ENCODE measurements at regions not wholly inside any gene's neighbourhood (a gene's known extent, or its start where the extent isn't known, plus 50 kb on each side); places are given as distances from the start of the nearest gene placed in this dataset.

DNA sequence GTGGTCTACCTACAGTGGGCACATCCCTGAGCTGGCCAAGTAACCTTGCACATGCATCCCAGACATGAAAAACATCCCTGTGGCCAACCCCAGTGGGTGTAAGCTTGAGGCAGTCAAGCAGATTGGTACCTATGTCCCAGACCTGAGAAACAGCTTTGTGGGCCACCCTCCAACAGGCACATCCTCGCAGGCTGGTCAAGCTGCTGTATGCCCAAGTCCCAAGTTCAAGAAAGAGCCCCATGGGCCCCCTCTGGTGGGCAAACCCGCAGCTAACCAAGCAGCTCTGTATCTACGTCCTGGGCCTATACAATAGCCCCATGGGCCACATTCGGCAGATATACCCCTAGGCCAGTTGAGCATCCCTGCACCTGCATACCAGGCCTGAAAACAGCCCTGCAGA, 186.3 kb upstream of the GPR149 start:
- DNase-seq: no peak
- intact Hi-C loops (cut with micrococcal nuclease): no loop called here
- no peak for ATAC-seq

DNA sequence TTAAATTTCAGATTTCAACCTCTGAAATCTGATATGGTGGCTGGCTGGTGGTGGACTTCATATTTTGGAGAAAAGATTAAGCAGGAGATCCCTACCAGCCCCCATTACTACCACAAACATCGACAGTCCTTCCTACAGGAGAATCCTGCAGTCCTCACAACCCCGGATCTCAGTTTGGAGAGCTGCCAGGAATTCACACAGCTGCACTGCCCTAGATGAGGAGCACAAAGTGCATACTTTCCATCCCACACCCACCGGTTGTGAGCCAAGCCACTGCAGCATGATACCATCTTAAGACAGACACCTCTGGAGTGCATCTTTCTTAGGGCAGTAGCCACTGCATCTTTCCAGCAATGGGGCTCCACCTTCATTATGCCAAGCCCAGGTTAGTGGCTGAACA, 185.5 kb upstream of the GPR149 start:
- DNase-seq (no peak), ATAC-seq (no peak)
- intact Hi-C loops (cut with micrococcal nuclease): no loop called here

DNA sequence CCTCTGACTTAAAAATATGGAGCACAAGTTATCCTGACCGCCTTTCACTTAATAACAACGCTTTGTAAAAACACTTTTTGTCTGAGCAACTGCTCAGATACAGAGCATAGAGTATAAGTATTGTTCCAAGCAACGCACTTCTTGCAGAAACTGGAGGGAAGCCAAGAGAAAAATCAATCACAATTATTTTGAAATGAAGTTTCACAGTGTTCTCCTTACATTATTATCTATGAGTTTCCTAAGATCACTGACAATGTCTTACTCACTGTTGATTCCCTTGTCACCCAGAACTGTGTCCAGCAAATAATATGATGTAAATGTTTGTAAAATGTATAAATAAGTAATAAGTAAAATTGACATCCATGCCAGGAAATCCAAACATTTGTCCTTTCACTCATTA, 184.6 kb upstream of the GPR149 start:
- intact Hi-C loops (cut with micrococcal nuclease): no loop called here
- ATAC-seq: no peak
- DNase-seq: no peak

DNA sequence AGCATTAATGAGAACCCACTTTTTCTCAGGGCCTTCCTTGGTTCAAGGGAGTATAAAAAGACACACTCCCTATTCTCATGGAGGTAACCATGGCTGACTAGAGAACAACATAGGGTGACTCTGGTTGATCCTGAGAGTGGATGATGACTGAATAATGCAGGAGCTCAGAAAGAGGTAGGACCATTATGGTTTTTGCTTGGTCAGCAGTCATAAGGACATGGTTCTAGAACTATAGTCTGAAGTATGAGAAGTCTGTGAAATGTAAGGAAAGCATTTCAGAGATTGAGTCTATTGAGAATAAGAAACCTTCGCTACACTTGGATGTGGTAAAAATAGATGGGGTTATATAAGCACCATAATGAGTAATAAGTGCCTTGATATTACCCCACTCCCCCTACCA, 184.1 kb upstream of the GPR149 start:
- DNase-seq: no peak
- ATAC-seq: no peak
- intact Hi-C loops (cut with micrococcal nuclease): no loop called here

DNA sequence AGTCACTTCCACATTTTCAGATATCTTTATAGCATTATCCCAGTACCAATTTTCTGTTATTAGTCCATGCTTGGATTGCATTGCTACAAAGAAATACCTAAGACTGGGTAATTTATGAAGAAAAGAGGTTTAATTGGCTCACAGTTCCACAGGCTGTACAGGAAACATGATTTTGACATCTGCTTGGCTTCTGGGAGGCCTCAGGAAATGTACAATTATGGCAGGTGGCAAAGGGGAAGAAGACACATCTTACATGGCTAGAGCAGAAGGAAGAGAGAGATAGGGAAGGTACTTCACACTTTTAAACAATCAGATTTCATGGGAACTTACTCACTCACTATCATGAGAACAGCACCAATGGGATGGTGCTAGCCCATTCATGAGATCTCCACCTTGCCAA, 172.3 kb upstream of the GPR149 start:
- DNase-seq: no peak
- ATAC-seq: no peak
- intact Hi-C loops (cut with micrococcal nuclease): no loop called here

DNA sequence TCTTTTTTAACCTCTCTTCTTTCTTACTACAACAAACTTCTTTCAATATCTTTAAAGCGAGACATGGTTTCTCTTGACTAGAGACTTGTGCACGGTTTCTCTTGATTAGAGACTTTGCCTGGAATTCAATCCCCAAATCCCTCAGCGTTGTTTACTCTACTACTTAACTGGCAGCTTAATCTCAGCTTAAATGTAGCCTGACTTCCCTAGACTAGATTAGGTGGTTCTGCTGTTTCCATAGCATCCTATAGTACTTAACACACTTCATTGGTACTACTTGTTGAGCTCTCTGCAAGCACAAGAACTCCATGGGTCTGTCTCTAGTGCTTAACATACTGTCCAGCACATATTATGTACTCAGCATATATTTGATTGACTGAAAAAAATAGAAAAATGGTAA, 168.2 kb upstream of the GPR149 start:
- DNase-seq: no peak
- ATAC-seq: no peak
- intact Hi-C loops (cut with micrococcal nuclease): no loop called here

DNA sequence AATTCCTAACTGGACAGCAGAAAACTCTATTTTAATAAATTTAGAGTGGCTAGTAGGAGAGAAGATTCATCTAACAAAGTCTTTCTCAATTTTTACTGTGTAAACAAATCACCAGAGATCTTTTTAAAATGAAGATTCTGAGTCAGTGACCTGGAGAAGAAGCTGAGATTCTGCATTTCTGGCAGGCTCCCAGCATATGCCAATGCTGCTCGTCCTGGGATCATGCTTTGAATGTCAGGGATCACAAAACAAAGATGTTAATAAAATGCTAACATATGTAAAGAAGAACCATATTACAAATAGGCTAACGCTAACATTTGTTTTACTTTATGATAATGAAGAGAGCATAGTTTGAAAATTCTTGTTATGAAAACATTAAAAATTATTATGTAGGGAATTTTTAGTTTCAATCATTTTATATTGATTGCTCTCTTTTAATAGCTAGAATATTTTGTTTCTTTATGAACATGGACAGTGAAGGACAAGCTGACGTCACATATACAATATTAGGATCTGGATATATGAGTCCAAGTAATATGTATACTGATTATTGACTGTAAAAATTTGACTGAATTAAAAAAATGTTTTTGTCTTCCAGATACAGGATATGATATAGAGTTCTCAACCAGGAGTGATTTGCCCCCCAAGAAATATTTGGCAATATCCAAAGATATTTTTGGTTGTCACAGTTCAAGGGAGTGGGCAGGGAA, 160.8 kb upstream of the GPR149 start:
- intact Hi-C loops (cut with micrococcal nuclease): no loop called here
- ATAC-seq: no peak
- no peak for DNase-seq

DNA sequence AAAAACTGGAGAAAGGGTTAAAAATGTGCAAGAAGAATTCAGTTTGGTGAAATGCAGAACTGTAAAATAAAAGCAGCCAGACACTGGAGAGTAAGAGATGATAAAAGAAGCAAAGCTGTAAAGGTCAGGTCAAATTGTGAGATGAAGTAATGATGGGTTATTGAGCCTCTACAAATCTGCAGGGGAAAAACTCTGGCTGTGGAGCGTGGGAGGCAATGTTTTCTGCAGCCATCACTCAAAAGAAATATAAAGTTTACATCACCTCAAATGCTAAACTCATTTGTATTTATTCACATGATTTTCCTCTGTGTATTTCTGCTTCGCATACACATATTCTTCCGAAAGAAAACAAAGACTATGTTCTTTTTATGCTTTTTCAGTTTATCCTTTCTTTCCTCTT, 158.8 kb upstream of the GPR149 start:
- DNase-seq (no peak), ATAC-seq (no peak)
- intact Hi-C loops (cut with micrococcal nuclease): no loop called here

DNA sequence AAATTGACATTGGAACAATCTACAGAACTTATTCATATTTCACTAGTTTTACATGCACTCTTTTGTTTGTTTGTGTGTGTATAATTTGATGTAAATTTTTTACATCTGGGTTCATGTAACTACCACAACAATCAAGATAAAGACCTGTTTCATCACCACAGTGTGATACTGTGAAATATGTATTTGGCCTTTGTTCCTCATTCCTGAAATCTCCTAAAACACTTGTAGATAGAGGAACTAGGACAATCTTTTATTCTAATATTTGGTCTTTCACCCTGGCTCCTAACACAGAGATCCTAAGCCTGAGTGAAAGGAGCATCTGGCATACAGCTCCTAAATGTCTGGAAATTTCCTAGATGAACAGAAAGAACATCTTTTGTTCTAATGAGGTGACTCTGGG, 155.0 kb upstream of the GPR149 start:
- no peak for DNase-seq
- intact Hi-C loops (cut with micrococcal nuclease): no loop called here
- no peak for ATAC-seq

DNA sequence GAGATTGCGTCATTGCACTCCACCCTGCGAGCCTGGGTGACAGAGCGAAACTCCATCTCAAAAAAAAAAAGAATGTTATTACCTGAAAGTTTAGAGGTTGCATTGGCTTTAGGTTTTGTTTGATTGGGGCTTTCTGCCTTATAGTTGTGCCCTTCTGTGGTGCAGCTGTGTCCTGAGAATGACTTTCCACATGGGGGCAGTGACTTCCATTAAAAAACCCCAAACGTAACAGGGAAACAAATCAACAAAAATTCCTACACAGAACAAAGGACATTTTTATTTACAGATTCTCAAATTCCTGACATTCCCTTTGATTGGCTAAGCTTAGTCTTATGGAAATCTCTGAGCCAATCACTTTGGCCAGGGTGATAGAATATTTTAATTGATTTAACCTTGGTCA, 154.1 kb upstream of the GPR149 start:
- ATAC-seq: no peak
- DNase-seq: no peak
- intact Hi-C loops (cut with micrococcal nuclease): no loop called here

DNA sequence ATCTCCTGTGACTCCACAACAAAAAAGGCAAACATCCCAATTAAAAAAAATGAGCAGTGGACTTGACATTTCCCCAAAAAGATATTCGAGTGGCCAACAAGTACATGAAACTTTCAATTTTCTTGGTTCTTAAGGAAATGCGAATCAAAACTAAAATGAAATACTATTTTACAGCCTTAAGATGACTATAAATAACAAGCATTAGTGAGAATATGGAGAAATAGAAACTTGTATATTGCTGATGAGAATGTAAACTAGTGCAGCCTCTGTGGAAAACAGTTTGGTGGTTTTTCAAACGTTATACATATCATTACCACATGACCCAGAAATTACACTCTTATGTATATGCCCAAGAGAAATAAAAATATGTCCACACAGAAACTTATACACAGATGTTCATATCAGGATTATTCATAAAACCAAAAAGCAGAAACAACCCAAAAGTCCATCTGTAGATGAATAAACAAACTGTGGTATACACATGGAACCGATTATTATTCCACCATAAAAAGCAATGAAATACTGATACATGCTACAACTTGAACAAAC, 153.2 kb upstream of the GPR149 start:
- intact Hi-C loops (cut with micrococcal nuclease): no loop called here
- DNase-seq: no peak
- no peak for ATAC-seq

DNA sequence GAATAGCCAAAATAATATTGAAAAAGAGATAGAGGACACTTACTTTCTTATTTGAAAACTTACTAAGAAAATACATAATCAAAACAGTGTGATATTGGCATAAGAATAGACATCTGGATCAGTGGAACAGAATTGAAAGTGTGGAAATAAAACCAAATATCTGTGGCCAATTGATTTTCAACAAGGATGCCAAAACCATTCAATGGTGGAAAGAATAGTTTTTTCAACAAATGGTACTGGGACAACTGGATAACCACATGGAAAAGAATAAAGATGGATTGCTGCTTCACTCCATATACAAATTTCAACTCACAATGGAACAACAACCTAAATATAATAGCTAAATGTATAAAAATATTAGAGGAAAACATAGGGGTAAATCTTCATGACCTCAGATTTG, 152.5 kb upstream of the GPR149 start:
- ATAC-seq (no peak), DNase-seq (no peak)
- intact Hi-C loops (cut with micrococcal nuclease): no loop called here

DNA sequence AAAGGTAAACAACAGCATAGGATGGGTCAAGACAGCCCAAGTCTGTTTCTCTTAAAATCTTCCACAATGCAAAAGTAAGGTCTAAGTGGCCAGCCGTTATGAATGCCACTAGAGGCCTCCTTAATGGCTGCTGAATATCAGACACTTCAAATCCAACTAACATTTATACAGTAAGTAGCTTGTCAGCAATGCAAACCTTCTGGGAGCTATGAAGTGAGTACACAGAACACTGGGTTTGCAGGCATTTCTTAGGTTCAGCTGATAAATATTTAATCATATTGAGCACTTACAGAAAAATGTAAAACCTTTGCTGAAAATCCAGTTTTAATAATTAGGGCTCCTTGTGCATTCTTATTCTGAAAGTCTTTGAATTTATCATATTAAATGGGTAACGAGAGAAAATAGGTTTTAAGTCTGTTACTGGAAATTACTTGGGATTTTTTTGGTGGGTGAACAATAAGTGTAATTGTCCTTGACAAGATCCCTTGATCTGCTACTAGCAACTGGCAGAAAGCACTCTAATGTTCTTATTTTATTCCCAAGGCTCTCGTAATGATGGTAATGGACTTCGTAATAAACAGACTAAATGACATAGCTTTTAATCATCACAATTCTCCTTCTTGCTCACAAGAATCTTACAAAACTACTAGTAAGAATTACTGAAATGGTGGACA, 141.7 kb upstream of the GPR149 start:
- DNase-seq (no peak), ATAC-seq (no peak)
- intact Hi-C loops (cut with micrococcal nuclease): no loop called here

DNA sequence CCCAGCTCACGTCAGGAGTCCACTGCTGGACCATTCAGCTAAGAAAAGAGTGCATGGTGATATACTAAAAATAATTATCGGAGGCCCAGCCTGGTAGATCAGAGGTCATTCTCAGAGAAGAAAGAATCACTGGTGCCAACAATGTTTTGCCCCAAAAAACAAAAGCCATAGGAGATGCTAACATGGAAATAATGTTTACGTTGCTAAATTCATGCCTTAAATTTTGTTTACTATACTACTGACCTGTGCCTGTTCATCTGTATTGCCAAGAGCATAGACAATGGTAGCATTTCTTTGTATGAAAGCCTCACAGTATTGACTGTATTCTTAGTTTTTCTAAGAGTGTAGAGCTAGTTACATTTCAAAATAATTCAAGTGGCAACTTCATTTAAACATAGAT, 138.1 kb upstream of the GPR149 start:
- DNase-seq (no peak), ATAC-seq (no peak)
- intact Hi-C loops (cut with micrococcal nuclease): no loop called here

DNA sequence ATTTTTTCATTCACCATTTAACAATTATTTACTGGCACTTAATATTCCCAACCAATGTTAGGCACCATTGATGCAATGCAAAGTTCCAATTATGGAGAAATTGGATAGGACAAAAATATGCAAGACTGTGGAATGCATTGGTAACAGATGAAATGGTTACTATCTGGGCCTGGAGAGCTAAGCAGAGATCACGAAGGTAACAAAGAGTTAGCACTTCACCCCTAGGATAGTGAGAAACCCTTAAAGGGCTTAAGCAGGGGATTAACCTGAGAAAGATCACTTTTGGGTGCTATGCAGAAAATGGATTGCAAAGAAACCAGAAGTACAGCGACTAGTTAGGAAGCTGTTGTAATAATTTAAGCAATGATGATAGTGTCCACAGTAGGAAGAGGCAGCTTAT, 129.6 kb upstream of the GPR149 start:
- DNase-seq (no peak), ATAC-seq (no peak)
- intact Hi-C loops (cut with micrococcal nuclease): no loop called here

DNA sequence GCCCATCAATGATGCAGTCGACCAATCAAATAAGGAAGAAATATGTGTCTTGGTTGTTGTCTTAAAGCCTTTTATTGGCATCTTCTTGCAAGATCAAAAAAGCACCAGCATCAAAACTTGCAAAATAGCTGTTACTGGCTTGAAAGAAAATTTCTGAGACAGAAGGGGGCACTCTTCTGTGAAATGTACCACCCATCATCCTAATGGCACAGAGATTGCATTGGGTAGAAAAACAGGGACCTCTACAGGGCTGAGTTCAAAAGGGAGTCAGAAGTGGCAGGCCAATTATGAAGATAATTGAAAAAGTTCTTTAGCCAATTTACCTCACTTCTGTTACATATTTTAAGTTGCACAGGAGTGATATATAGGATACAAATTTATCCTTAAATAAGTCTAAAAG, 122.3 kb upstream of the GPR149 start:
- DNase-seq: no peak
- no peak for ATAC-seq
- intact Hi-C loops (cut with micrococcal nuclease): no loop called here

DNA sequence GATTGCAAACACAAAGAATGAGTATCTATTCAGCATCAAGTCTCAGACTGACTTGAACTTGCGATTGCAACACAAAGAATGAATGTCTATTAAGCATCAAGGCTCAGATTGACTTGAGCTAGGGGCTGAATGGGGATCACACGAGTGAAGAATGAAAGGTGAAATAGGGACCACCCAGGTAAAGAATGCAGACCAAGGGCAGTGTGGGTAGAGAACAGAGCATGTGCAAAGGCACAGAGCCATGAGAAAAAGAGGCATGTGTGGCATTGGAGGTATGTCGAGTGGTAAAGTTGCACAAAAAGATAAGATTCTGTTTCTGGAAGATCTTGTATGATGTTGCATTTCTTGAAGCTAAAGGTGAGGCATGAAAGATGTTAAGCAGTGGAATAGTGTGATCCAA, 119.4 kb upstream of the GPR149 start:
- ATAC-seq (no peak), DNase-seq (no peak)
- intact Hi-C loops (cut with micrococcal nuclease): no loop called here

DNA sequence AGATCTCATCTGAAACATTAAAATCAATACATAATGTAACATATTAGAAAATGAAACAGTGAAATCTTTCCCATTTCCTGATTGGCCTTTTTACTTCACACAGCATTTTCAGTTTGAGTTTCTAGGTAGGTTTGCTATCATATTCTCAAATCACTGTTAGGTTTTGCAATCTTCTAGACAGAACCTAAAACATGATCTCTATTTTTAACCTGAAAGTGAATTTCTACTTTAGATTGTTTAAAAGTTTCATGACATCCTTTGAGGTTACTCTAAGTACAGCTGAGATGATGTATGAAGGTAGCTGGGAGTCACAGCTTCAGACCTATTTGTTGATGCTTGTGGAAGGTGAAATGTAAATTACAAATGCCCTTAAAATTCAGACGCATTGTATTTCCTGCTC, 118.4 kb upstream of the GPR149 start:
- no peak for ATAC-seq
- intact Hi-C loops (cut with micrococcal nuclease): no loop called here
- no peak for DNase-seq

DNA sequence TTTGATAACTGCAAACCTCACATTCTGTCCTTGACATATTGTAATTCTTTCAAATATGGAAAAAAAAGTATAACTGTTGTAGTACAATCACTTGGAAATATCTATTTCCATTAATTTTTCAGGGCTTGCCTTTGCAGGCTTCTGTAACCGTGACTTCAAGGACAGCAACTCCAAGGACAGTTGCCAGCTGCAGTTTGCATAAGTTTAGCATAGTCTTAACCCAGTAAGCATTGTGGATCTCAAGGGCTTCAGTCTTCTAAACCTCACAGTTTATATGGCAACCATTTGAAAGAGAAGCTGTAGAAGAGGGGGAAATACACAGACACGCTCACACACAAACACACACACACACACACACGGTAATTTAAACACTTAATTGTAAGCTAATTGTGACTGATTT, 112.8 kb upstream of the GPR149 start:
- intact Hi-C loops (cut with micrococcal nuclease): no loop called here
- ATAC-seq (no peak), DNase-seq (no peak)

DNA sequence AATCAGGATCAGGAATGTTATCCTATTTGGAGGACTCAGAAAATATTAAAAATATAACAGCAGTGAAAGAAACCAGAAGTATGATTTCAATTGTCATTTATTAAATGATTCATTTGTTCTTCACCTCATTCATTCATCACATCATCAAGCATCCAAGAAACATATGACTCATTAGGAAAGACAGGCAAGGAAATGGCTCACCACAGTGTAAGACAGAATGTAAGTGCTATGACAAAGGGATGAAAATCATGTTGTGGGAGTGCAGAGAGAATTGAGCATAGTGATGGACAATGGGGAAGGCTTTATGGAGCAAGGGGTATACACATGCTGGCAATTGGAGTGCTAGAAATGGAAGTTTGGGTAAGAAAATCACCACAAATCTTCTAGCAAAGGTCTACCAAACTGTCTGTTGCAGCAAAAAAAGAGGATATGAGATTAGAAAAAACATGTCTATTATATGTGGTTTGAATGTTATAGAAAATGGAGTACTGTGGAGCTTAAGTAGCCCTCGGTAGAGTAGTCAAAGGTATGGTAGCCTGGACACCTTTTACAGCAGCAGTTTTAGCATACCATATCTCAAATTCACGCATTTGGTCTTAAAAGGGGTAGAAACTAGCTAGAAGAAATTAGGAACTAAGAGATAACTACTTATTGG, 111.1 kb upstream of the GPR149 start:
- no peak for DNase-seq
- no peak for ATAC-seq
- intact Hi-C loops (cut with micrococcal nuclease): no loop called here
